ENCODE measurements at regions not wholly inside any gene's neighbourhood (a gene's known extent, or its start where the extent isn't known, plus 50 kb on each side); places are given as distances from the start of the nearest gene placed in this dataset.

DNA sequence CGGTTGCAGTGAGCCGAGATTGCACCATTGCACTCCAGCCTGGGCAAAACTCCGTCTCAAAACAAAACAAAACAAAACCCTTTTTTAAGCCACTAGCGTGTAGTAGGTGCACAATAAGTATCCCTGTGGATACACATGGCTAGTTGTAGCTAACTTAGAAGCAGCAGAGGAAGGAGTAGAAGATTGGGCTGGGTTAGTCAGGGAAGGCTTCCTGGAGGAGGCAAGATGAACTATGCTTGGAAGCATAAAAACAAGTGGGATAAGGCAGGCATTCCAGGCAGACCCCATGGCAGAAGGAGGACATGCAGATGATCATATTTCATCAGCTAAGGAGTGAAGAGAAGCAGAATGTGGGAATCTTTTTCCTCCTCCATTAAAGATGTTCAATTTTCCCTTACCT lies 83.4 kb downstream of the IRX5 start:
- DNase-seq (ENCODE audit: low read depth, low spot score) (no peak), FAIRE-seq (no peak)
- Histone ChIP-seq H3K27ac (ENCODE audit: insufficient read depth, low read depth, low read length) (no peak overlapping the region), H3K9me3 (replicated peaks; ENCODE audit: control insufficient read depth, insufficient read depth, low read length) (no peaks in the 10 kb centered on the region), H3K27me3 (ENCODE audit: control insufficient read depth in 2 of 2, insufficient read depth in 2 of 2, low read length in 2 of 2) (no peaks in the 10 kb centered on the region), H4K20me1 (replicated peaks; ENCODE audit: control insufficient read depth, extremely low read depth, insufficient read depth, low read length) (no peaks in the 10 kb centered on the region), H3K4me2 (ENCODE audit: insufficient read depth, low read length) (no peak overlapping the region), H2AFZ (ENCODE audit: low read depth, low read length) (no peak overlapping the region), H3K9ac (replicated peaks; ENCODE audit: extremely low read depth, insufficient read depth, low read length) (no peak overlapping the region), H3K36me3 (ENCODE audit: control insufficient read depth in 2 of 2, extremely low read depth in 1 of 2, insufficient read depth in 2 of 2, low read length in 2 of 2) (no peaks in the 10 kb centered on the region), H3K79me2 (ENCODE audit: control insufficient read depth, insufficient read depth, low read length) (no peaks in the 10 kb centered on the region), H3K9me1 (replicated peaks; ENCODE audit: control insufficient read depth, extremely low read depth, insufficient read depth, low read length) (no peaks in the 10 kb centered on the region), H3K4me3 (replicated peaks in 1 of 3; ENCODE audit: insufficient read depth in 1 of 3, low read depth in 1 of 3, low read length in 3 of 3) (no peak overlapping the region), H3K4me1 (ENCODE audit: control insufficient read depth, extremely low read depth, insufficient read depth, low read length) (no peaks in the 10 kb centered on the region)
- TF ChIP-seq JUN (IDR thresholded peaks at IDR 0.05; ENCODE audit: borderline replicate concordance, insufficient read depth, insufficient read length, low read depth) (no peak), GATA2 (IDR thresholded peaks at IDR 0.05; ENCODE audit: insufficient read depth, insufficient read length, low read depth, low read length) (no peak), FOS (IDR thresholded peaks at IDR 0.05; ENCODE audit: borderline replicate concordance, insufficient read depth, low read length) (no peak), POLR2AphosphoS5 (IDR thresholded peaks at IDR 0.05; ENCODE audit: insufficient read depth, low read depth, low read length) (no peak), MYC (IDR thresholded peaks at IDR 0.05; ENCODE audit: low read depth, low read length) (no peak), EZH2 (IDR thresholded peaks at IDR 0.05; ENCODE audit: borderline replicate concordance, low read depth, low read length, severe bottlenecking) (no peak), POLR2A (IDR thresholded peaks at IDR 0.05; ENCODE audit: low read depth, low read length) (no peak)
- TF ChIP-seq, protein P1, sequence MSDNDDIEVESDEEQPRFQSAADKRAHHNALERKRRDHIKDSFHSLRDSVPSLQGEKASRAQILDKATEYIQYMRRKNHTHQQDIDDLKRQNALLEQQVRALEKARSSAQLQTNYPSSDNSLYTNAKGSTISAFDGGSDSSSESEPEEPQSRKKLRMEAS (IDR thresholded peaks at IDR 0.05; ENCODE audit: insufficient read depth, insufficient read length), result no peak
- TF ChIP-seq, protein P2, sequence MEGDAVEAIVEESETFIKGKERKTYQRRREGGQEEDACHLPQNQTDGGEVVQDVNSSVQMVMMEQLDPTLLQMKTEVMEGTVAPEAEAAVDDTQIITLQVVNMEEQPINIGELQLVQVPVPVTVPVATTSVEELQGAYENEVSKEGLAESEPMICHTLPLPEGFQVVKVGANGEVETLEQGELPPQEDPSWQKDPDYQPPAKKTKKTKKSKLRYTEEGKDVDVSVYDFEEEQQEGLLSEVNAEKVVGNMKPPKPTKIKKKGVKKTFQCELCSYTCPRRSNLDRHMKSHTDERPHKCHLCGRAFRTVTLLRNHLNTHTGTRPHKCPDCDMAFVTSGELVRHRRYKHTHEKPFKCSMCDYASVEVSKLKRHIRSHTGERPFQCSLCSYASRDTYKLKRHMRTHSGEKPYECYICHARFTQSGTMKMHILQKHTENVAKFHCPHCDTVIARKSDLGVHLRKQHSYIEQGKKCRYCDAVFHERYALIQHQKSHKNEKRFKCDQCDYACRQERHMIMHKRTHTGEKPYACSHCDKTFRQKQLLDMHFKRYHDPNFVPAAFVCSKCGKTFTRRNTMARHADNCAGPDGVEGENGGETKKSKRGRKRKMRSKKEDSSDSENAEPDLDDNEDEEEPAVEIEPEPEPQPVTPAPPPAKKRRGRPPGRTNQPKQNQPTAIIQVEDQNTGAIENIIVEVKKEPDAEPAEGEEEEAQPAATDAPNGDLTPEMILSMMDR (IDR thresholded peaks at IDR 0.05; ENCODE audit: extremely low read depth in 1 of 2, insufficient read depth in 1 of 2, low read depth in 1 of 2, low read length in 2 of 2), result no peak
- intact Hi-C loops (cut with micrococcal nuclease), result no loop called here
- ChIA-PET CTCF (no interaction called here), POLR2A (no interaction called here)
- BruUV-seq (replicated peaks), result no TSS peak
- dilution Hi-C loops (cut with MboI; ENCODE audit: extremely low pct_ligation_motif_present, low sequenced_read_pairs), result no loop called here

Data from endothelial cell of umbilical vein (primary cell).